EL (cell line): ENCODE measurements at regions not wholly inside any gene's neighbourhood (a gene's known extent, or its start where the extent isn't known, plus 50 kb on each side); places are given as distances from the start of the nearest gene placed in this dataset.

ENCODE experiments used
- DNase-seq: peaks from one replicate; pipeline ENCODE4 v3.0.0-alpha.2; 2016

DNA sequence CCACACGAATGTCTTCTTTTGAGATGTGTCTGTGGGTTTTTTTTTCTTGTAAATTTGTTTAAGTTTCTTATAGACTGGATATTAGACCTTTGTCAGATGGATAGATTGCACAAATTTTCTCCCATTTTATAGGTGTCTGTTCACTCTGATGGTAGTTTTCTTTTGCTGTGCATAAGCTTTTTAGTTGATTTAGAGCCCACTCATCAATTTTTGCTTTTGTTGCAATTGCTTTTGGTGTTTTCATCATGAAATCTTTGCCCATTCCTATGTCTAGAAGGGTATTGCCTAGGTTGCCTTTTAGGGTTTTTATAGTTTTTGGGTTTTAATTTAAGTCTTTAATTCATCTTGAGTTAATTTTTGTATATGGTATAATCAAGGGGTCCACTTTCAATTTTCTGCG, 57.7 kb downstream of the NKX2-2 start:
- DNase-seq: no peak

DNA sequence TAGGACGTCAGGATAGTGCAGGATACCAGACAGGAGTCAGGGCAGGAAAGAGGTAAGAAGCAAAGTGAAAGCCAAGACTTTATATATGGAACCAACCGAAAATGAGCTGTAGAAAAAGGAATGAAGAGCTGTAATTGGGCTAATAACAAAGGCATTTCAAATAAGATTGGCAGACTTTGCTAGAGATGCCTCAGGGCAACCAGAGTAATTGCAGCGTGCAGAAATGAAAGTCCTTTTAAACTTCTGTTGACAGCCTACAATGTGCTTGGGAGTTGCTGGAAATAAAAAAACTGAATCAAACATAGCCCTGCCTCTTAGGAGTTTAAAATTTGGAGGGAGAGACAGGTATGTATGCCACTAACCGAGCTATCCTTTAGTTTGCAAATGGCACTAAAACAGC, 56.4 kb upstream of the NKX2-4 start:
- DNase-seq: peak; percentile 55

DNA sequence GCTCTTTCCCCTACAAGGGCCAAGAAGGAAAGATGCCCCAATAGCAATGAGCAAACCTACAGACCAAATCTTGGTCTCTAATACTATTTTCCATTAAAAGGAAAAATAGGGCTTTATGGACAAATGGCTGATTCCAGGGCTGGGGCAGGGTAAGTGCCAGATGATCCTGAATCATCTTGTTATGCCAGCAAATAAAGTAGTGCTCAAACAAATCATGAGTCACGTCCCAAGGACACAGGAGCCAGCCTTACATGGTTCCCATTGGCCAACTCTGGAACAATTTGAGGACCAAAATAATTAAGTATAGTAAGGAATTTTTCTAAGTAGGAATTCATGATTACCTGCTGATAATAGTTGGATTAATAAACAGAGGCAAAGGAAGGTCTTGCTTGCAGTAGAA, 53.2 kb upstream of the NKX2-4 start:
- DNase-seq: peak; percentile 39
